ENCODE measurements at regions not wholly inside any gene's neighbourhood (a gene's known extent, or its start where the extent isn't known, plus 50 kb on each side); places are given as distances from the start of the nearest gene placed in this dataset.
"Not testable (repeated sequence)": the region's sequence is repeated elsewhere in the genome, so short reads cannot be mapped to it uniquely, and the experiment has no call there.

DNA sequence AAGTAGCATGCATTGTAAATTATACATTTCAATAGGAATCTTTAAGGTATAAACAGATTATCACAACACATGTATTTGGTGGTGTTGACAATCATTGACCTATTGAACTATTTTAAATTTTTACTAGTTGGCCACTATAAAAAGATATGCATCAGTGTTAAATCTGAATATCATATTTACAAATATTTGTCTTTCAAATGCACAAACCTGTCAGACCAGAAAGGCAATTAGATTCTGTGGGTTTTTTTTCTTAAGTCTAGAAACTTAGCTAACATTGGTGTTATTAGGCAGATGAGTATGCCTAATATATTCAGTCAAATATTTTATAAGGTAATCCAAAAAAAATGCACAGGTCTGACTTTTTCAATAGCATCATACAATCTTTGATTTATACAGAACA, 241.4 kb upstream of the DGKB start:
- TF ChIP-seq, protein P1, sequence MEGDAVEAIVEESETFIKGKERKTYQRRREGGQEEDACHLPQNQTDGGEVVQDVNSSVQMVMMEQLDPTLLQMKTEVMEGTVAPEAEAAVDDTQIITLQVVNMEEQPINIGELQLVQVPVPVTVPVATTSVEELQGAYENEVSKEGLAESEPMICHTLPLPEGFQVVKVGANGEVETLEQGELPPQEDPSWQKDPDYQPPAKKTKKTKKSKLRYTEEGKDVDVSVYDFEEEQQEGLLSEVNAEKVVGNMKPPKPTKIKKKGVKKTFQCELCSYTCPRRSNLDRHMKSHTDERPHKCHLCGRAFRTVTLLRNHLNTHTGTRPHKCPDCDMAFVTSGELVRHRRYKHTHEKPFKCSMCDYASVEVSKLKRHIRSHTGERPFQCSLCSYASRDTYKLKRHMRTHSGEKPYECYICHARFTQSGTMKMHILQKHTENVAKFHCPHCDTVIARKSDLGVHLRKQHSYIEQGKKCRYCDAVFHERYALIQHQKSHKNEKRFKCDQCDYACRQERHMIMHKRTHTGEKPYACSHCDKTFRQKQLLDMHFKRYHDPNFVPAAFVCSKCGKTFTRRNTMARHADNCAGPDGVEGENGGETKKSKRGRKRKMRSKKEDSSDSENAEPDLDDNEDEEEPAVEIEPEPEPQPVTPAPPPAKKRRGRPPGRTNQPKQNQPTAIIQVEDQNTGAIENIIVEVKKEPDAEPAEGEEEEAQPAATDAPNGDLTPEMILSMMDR (IDR thresholded peaks at IDR 0.05; ENCODE audit: low read depth, low read length, missing control alignments): no peak
- DNase-seq (ENCODE audit: extremely low read depth, low read depth): no peak
- H3K4me3 ChIP-seq (replicated peaks; ENCODE audit: low read depth, low read length): no peak overlapping the region

DNA sequence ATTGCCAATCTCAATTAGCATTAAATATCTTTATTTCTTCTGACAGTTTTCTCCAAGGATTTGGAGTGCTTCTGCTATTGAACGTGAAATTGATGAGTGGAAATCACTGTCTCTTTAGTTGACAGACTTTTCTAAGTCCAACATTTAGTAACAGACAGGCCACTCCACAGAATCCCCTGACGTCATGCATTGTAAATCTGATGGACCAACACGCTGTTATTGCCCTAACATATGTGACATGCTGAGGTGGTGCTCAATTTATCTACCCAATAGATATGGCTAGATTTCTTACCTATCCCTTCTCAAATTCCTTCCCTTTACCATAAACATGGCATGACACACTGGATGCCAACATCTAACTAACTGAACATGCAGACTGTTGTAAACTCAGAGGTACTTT, 240.6 kb upstream of the DGKB start:
- TF ChIP-seq, protein P1 (IDR thresholded peaks at IDR 0.05; ENCODE audit: low read depth, low read length, missing control alignments): no peak
- no peak for DNase-seq (ENCODE audit: extremely low read depth, low read depth)
- no peak overlapping the region for H3K4me3 ChIP-seq (replicated peaks; ENCODE audit: low read depth, low read length)

DNA sequence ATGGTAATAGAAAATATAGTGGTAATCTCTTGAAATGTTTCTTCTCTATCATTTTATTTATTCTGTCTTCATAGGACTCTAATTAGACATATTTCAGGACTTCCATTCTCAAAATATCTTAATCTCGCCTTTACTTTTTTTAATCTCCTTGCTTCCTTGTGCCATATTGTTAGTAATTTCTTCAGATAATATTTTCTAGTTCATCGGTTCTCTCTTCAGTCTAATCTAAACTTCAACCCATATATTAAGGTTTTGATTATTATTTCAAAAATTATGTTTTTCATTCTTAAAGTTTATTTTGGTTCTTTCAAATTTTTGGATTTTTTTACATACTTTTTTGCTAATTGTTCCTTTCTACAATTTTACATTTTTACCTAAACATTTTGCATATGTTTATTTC, 237.9 kb upstream of the DGKB start:
- DNase-seq (ENCODE audit: extremely low read depth, low read depth): no peak
- TF ChIP-seq, protein P1 (IDR thresholded peaks at IDR 0.05; ENCODE audit: low read depth, low read length, missing control alignments): no peak
- H3K4me3 ChIP-seq (replicated peaks; ENCODE audit: low read depth, low read length): no peak overlapping the region

DNA sequence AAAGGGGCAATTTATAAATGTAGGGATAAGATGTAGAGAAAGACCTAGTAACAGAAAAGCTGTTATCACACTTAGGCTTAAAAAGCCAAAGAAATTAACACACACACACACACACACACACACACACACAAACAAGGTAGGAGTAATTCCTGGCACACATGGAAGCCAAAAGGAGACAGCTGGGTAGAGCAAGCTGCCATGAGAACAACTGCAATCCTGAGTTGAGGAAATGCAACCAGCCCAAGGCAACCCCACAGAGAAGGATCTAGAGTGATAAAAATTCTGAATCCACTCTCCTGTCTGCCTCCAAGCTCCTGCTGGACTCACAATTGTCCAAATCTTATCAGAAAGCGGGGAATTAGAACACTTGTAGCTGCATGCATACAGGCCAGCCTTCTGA, 229.1 kb upstream of the DGKB start:
- H3K4me3 ChIP-seq (replicated peaks; ENCODE audit: low read depth, low read length): no peak overlapping the region
- TF ChIP-seq, protein P1 (IDR thresholded peaks at IDR 0.05; ENCODE audit: low read depth, low read length, missing control alignments): no peak
- no peak for DNase-seq (ENCODE audit: extremely low read depth, low read depth)

DNA sequence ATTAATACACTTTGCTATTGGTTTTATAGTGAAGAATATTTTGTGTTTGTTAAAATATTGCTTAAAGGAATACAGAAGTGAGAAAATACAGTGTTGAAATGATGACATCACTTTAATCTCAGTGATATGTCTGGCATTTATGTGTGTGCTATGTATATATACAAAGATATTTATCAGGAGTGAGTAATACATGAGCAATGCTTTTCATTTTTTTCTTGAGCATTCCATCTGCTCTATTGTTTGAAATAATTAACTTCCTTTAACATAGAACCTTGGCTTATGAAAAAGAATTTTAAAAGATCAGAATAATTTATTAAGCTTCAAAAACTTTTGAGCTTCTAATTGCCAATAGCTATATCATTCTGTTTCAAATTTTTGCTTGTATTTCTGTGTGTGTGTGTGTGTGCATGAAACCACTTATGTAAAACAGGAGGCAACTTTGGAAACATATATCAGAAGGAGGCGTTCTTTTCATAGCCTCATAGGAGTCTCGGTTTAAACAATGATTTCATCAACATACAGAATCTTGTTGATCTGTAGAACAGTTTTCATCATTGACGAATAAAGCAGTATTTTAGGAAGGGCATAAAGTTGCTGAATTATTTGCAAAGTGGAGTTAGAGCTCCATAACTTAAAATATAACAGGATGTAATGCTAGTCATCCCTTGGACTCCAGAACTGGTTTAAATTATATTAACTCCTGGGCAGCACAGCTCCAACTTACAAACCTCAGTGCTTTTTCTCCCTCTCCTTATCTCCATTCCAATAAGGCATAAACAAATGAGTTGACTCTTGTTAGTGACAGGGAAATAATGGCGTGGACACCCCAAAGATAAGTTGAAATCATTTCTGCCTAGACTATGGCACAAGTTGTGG, 228.4 kb upstream of the DGKB start:
- H3K4me3 ChIP-seq (replicated peaks; ENCODE audit: low read depth, low read length): no peak overlapping the region
- TF ChIP-seq, protein P1 (IDR thresholded peaks at IDR 0.05; ENCODE audit: low read depth, low read length, missing control alignments): no peak
- peak; percentile 6 for DNase-seq (ENCODE audit: extremely low read depth, low read depth)

DNA sequence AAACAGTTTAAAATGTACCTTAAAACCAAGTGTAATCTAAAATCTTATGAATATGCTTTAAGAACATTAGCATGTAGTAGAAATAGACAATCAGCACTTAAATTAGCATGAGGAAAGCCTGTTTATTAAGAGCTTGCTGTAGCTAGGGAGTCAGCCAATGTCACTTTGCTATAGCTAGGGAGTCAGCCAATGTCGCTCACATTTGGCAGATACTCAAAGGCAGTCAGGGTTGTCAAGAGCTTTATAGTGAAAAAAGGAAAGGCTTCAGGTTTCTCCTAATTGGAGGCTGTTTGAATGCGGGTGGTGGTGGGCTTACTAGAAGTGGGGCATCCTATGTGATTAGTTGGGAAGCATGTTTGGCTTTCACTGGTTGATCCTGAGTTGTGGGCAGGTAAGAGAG, 226.2 kb upstream of the DGKB start:
- TF ChIP-seq, protein P1 (IDR thresholded peaks at IDR 0.05; ENCODE audit: low read depth, low read length, missing control alignments): no peak
- DNase-seq (ENCODE audit: extremely low read depth, low read depth): no peak
- H3K4me3 ChIP-seq (replicated peaks; ENCODE audit: low read depth, low read length): no peak overlapping the region

DNA sequence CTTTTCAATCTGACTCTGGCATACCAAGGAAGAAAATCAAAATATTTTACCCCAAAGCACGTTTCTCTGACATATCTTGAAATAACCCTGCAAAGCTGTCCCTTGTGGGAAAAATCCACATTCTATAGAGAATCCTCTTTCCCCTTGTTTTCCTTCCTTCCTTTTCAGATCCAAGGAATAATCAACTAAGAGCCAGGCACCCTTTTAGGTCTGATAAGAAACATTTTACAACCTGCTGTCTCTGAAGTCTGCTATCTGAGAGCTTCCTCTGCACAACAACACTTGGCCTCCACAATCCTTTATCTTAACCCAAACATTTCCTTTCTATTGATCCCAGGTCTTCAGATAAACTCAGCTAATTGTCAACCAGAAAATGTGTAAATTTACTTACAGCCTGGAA, 224.1 kb upstream of the DGKB start:
- H3K4me3 ChIP-seq (replicated peaks; ENCODE audit: low read depth, low read length); DNase-seq (ENCODE audit: extremely low read depth, low read depth): not testable (repeated sequence)
